ENCODE measurements at regions not wholly inside any gene's neighbourhood (a gene's known extent, or its start where the extent isn't known, plus 50 kb on each side); places are given as distances from the start of the nearest gene placed in this dataset.
A peak's percentile ranks its signal among the peaks of the same experiment; 100 is the strongest.

DNA sequence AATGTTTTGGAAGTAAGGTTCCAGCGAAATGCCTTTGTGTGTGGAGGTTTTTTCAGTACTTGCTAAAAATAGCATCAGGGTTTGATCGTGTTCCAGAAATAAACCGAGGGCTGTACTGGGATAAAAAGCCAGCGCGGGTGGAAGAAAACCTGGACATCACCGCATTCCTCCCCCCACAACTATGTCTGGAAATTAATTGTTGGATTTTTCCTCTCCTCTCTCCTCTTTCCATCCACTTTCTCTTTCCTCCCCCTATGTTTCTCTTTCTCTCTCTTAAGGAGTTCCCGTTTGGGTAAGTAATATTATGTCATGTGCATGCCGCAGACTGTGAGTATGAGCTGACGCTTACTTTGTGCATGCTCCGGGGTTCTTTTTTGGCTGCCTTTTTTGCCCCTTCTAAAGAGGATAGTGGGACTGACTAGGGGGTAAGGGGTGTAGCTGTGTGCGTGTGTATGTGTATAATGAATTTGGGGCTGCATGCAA, 104.2 kb upstream of the HSD17B12 start:
- no peak for DNase-seq

DNA sequence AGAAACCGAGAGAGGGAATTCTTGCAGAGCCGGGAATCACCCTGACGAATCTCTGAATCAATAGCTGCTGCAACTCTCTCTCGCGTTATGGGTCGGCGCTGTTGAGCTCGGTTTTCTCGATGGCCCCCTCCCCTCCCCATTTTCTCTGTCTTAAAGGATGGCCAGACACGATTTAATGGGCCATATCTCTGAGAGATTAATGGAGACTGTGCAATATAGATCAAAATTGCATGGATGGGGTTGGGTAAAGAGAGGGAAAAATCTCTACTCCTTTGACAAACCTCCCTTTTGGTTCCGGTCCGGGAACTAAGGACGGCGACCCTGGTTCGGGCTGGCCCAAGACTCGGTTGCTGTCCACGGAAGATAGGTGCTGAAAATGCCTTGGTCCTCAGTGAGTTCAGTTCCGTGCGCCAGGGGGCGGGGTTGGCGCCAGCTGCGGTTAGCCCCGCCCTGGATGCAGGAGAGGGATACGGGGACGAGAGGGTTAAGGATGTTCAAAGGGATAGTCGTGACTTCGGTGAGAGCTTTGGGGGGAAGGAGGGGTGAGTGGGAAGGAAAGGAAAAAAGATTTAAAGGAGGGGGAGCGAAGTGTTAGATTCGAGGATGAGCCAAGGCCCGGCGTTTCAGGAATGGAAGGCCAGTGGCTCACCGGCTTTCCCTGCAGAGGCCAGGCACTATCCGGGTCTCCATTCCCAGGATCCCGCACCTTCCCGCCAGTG, 103.6 kb upstream of the HSD17B12 start:
- no peak for DNase-seq

DNA sequence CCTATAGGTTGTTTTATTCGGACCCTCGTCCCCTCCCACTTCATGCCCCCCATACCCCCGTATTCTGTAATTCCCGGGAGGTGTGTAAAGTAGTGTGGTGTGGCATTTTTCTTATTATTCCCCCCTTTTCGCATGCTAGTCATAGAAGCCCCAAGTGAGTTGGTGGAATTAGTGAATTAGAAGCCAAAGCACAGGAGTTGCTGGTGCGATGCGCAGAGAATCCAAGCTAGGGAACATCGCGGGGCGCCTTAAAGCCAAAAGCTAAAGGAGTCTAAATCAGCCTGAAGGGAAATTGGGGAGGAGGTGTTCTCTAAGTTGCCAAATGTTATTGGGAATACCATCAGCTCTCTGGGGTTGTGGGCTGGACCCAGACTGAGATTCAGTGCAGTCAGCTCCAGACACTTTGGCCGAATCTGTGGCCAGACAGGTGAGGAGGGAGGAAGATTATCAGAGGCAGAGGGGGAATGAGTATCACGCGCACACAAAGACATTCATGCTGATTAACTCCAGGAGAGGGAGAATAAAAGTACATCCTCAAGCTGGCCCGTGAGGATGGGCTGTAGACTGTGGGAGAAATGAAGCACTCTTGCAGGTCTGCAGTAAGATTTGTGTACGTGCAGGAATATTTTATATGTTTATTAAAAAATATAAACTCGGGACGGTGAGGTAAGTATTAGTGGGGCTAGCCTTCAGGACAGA, 102.8 kb upstream of the HSD17B12 start:
- no peak for DNase-seq

DNA sequence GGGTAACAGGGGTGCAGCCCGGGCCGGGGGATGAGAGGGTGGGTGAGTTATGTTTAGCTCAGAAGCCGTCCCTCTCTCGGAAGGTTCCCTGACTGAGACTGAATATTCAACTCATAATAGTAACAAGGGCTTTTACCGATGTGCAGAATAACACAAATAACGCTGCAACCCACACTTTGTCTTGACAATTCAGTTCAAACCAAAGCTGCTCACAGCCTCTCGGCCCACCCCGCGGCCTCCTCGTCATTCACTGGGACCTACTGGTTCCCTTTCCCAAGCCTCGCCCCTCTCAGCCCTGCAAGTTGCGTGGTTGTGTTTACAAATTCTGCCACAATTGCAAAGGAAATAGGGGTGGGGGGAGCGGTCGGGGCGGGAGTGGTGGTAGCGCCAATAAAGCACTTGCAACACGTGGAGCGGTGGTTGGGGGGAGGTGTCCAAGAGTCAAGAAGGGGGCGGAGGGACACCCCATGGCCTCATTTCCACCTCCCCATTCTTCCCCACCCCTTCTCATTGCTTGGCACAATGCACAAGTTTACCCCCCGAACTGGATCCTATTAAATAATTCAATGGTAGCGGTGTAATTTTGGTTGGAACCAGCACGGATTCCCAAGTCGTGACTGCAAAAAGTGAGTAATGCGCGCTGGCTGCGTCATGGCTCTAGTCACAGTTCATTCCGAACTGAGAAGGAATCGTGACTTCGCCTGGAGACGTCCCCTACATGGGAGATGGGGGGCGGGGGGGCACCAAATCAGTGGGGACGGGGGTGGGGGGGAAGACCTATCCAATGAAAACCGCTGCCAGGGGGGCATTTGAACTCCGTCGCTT, 102.0 kb upstream of the HSD17B12 start:
- no peak for DNase-seq

DNA sequence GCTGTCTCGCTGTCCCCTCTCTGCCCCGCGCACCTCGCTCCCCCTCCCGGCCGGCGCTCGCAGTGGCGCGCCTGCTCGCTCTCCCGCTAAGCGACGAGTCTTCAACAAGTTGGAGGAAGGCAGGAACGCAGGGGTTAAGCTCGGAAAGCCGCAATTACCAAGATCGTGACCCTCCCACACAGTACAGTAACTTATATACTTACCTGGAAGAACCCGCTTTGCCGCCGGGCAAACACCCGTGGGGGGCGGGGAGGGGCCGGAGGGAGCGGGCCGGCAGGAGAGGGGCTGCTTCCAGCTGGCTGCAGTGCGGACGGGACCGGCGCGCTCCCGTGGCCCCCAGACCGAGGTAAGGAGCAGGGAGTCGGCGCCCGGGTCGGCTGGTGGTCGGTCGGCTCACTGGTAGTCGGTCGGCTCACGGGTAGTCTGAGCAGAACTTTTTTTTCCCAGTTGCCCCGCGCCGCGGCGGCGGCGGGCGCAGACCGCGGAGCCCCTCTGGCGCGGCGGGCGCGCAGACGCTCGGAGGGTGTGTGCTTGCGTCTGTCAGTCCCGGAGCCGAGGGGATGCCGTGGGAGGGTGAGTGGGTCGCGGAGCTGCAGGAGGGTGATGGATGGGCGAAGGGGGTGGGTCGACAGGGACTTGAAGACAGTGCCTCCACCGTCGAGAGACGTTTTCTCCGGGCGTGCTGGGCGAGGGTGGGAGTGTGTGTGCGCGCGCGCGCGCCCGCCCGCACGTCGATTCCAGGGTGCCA, 101.2 kb upstream of the HSD17B12 start:
- DNase-seq, result peak; percentile 43 to 46

DNA sequence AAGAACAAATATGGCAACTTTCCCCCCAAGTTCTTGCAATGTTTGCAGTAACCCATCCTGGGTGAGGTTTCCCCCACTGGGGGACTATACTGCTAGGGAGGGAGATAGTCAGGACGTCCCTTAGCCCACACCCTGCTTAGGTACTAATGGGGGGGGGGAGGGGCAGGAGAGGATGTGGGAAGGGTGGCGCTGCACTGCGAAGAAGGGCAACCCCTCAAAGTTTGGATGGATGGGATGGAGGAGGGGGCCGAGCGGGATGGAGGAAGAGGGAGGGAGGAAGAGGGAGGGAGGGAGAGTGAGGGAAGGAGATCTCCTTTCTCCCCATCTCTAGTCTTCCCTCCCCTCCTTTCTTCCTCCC, 100.6 kb upstream of the HSD17B12 start:
- no peak for DNase-seq

DNA sequence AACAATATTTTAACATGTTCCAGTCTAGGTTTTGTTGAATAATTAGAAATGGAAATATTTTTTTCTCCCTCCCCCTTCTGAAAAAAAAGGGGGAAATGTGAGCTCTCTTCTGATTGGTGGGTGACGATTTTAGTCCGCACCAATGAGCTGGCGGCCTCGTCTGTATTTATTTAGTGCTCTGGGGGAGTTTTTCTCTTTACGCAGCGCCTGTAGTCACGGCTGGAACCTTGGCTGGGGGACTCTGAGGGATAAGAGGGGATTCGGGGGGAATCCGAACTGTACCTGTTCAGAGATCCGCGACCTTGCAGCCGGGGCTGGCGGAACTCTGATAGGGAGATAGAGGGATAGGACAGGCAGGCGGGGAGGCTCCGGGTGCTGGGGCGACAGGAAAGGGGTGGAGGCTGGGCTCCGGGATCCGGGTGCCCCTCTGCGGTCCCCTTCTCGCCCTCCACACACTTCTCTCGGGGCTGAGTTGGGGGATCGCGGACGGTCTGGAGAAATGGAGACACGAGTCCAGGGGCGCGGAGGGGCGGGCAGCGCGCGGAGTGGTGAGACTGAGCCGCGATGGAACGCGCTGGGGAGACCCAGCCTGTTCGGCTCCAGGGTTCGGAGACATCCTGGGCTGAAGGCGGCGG, 99.7 kb upstream of the HSD17B12 start:
- DNase-seq, result no peak

DNA sequence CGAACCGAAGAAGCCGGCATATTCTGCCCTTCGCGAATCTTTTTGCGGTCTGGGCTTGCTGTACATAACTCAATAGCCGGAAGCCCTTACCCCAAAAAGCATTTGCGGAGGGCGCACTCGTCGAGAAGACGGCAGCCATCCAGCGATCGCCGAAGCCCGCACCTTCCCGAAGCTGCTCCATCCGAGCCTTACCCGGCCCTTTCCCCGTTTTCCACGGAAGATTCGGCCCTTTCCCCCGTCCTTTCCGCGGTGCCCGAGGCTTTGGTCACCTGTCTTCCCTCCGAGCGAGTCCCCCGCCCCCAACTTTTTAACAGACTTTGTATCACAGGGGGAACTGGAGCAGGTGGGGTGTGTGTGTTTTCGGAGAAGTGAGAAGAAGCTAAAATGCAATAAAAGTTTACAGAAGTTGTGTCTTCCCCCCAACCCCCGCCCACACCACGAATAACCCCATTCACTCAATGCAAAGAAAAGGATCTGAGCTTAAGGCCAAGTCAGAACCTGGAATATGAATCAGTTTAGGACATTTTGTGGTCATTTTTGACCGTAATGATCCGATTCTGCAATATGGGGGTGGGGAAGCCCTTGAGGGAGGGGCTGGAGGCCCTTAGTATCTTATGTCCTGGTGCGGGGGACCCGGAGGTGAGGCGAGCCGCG, 99.0 kb upstream of the HSD17B12 start:
- DNase-seq, result no peak

DNA sequence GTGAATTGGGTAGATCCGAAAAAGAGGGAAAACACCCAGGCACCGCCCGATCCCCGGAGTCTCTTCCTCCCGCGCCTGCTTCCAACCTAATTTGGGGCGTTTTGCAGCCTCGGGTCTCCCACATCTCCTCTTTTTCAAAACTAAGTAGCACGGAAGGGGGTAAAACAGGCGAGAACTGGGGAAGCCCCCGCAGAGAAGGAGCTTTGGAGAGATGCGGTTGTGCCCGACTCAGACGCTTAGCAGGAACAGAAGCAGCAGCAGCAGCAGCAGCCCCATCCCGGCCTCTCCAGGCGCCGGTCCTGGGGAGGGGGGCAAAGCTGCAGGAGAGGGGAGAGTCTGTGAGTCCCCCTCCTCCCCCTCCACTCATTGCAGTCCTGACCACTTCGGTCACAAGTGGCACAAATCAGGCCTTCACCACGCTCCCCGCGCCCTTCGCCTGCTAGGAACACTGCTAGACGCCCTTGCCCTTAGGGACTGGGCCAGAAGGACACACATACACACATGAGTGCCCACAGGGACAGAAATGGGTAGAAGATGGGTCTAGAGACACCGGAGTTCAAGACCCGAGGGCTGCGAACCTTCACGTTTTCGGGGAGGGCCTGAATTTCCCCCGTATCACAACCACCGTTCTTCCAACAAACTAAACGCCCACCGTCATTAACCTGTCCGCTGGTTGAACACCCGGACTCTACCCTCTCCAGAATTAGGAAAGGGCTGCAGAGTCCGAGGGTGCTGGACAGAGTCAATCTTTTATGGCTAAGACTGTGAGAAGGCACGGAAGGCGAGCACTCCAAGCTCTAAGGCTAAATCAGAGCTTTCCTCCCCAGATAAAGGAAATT, 98.3 kb upstream of the HSD17B12 start:
- DNase-seq, result no peak

DNA sequence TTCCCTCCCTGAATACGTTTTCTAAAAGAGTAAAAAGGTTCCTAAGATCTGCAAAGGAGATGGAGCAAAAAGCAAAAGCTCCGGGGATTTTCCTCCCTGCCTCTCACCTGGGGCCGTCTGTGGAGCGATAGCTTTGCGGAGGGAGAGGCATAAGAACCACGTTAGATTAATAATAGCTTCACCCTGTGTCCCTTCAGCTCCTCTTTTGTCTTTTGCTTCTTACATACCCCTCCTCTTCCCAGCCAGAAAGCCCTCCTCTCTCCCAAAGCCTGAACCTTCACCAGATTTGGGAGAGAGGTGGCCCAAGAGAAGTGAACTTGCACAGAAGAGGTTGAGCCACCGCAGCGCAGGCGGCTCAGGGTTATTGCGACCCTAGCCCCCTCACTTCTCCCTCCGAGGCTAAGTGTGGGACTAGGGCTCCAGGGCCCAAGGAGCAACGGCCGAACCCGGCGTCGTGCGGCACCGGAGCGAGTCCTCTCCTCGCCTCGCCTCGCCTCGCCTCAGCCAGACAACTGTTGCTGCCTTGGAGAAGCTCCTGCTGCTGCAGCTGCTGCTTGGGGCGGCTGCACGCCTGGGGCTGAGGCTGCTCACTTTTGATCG, 97.6 kb upstream of the HSD17B12 start:
- no peak for DNase-seq

DNA sequence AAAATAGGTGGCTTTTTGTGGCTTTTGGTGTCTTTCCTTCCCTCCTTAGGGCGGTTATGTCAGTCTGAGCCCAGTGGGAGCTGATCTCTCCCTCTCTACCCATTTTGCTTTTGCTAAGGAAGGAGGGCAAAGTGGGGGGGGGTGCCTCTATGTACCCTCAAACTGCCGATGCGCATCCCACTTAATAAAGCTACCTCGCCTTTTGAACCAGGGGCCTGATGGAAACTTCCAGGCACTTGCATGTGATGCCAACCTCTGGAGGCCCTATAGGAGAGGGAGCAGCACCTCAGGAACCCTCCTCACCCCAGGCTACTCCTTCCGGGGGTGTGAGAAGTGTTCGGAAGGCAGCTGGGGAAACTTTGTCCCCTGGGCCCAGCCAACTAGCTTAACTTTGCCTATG, 97.0 kb upstream of the HSD17B12 start:
- no peak for DNase-seq

DNA sequence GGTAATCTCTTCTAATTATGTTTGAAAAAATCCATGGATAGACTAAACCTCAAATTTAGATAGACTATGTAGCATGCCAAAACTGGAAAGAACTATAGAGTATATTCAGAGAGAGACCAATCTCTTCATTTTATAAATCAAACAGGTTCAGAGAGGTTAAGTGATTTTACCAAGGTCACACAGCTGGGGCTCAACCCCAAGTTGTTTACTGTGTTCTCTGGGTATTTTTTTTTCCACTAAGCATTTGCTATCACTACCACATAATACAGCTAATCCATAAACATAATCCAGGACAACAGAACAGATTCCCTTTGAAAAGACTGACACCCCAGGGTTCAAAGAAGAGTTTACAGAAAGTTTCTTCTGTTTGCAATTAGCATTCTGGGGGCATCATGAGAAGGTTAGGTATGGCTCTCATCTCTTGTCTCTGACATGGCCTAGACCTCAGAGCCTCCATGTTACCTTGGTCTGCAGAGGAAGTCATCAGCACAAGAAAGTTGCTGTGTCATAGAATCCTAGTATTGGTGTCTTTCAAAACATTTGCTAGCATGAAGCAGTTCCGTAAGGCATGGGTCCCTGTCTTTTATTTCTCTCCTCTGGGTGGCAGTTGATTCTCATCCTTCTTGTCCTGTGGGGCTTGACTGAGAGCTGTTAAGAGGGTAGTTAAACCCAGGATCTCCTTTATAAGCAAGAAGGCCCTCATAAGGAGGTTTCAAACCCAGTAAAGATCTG, 94.5 kb upstream of the HSD17B12 start:
- no peak for DNase-seq

DNA sequence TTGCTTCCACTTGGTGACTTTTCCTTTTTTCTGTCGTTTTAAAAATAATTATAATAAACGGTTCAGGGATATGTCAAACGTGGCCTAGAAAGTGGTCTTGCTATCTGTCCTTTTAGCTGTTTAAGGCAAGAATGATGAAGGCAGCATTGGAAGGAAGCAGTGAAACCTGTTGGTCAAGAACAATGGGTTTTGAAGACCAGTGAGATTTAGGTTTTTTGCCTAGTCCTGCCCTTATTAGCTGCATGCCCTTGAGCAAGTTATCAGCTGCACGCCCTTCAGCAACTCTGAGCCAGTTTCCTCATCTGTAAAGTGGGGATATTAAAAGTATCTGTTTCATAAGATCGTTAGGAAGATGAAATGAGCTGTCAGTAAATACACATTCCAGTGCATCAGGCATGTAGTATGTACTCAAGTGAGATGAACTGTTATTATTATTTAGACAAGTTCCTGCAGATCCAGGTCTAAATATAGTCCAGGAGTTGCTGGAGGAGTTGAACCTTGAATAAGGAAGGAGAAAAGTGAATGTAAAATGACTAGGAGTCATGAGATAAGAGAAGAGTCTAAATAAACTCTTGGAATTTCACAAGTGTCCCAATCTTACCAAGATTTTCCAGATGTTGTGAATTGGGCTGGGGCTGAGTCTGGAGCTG, 90.8 kb upstream of the HSD17B12 start:
- no peak for DNase-seq

DNA sequence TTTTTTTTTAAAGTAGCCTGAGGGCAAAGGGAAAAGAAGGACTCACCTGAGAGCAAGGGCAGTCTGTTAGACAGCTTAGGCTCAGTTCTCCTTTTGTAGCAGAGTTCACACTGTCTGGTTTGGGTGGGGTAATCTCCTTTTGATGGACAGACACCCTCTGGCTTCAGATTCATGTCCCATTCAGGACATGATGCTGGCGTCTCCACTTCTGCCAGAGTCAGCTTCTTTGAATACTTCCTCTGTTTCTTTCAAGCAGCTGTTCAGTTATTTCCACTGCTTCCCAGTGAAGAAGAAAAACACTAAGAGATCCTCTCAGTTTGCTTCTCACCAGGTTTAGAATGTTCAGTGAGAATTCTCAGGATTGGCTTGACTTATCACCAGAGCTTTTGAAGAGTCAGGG, 79.0 kb upstream of the HSD17B12 start:
- DNase-seq, result no peak

DNA sequence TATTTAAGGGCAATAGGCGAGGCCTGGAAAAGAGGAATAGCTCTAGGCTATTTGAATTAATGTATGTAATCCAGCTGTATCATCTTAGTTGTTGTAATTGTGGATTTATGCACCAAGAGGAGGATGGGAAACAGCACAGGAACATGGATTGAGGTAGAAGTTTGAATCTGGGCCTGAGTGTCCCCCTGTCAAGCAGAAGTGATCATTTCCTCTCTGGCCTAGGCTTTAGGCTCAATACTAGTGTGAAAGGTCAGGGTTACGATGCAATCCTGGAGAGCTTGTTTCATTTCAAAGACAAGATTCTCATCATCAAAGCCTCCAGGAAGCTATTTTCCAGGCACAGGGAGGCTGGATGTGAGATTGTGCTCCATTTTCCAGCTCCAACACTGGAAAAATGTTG, 77.9 kb upstream of the HSD17B12 start:
- DNase-seq, result no peak

DNA sequence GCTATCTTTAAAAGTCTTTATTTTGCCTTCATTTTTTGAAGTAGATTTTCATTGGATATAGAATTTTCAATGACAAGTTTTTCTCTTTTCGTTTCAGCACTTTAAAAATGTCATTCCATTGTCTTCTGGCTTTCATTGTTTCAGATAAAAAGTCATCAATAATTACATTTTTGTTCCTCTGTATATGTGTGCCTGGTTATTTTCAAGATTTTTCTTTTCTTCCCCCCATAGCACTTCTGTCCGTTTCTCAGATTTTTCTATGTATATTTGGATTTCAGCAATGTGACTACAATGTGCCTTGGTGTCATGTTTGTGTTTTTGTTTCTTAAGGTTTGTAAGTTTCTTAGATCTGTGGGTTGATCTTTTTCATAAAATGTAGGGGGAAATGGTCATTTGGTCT, 66.3 kb upstream of the HSD17B12 start:
- DNase-seq, result no peak

DNA sequence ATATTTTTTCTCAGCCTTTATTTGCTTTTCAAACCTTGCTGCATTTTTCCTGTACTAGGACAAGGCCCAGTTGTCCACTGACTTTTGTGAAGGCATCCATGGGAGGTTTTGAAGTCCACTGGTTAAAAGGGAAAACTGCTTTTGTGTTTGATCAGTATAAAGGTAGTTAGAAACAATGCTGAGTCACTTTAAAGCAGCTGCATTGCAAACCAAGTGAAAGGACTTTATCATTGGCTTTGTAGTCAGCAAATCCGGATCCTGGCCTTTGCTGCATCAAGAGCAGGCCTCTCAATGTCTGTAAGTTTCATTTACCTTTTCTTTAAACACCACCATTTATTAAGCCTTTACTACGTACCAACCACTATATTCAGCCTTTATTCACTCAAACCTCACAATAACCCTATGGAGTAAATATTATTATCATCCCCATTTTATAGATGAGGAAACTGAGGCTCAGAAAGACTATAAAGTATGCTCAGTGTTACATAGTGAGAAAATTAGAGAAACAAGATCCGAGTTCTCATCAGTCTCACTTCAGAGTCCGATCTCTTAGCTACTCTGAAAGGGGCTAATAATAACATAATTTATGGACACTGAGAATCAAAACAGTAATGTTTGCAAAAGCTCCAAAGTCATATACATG, 60.6 kb upstream of the HSD17B12 start:
- DNase-seq, result no peak

DNA sequence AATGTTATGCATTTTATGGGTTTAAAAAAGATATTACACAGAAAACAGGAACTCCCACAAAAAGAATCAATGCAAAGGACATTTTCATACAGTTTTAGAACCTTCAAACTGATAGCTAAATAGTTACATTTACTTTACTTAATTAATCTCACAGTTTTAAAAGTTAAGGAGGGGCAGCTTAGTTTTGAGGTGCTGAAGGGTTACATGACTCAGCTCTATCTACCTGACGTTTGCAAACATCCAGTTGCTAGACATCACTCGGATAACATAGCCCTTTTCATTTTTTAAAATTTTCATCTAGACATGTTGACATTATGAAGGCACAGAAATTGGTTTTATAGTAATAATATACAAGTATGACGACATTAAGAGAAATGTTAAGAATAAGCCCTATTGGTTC, 53.7 kb upstream of the HSD17B12 start:
- DNase-seq, result no peak
